ENCODE measurements at regions not wholly inside any gene's neighbourhood (a gene's known extent, or its start where the extent isn't known, plus 50 kb on each side); places are given as distances from the start of the nearest gene placed in this dataset.
A peak's percentile ranks its signal among the peaks of the same experiment; 100 is the strongest.

- Histone ChIP-seq H3K4me1 (ENCODE audit: insufficient read depth, low read length) (peaks cover 63% of the 10 kb centered on the region), H3K79me2 (ENCODE audit: insufficient read depth, low read length) (peaks cover 2% of the 10 kb centered on the region), H3K9me3 (ENCODE audit: low read length) (no peaks in the 10 kb centered on the region), H2AFZ (ENCODE audit: low read length) (no peak overlapping the region), H3K36me3 (replicated peaks in 1 of 2; ENCODE audit: control insufficient read depth in 1 of 2, insufficient read depth in 2 of 2, low read length in 2 of 2) (no peaks in the 10 kb centered on the region), H4K20me1 (ENCODE audit: insufficient read depth, low read length) (no peaks in the 10 kb centered on the region), H3K27me3 (ENCODE audit: control insufficient read depth in 1 of 2, insufficient read depth in 2 of 2, low read length in 2 of 2) (no peaks in the 10 kb centered on the region), H3K4me3 (replicated peaks in 1 of 3; ENCODE audit: insufficient read depth in 1 of 3, low read depth in 2 of 3, low read length in 3 of 3) (peak overlapping the region in 2 of 3 experiments; percentile 9 to 15; a peak in 1 of 6 replicates), H3K27ac (ENCODE audit: extremely low read length, insufficient read depth, low read length) (peak overlapping the region; percentile 54), H3K9ac (ENCODE audit: insufficient read depth, low read depth, low read length) (peak overlapping the region; percentile 37), H3K4me2 (ENCODE audit: low read depth, low read length) (peak overlapping the region; percentile 65)
- ATAC-seq (peak; percentile 43), DNase-seq (ENCODE audit: low spot score) (peak; percentile 84), FAIRE-seq (peak; percentile 71)
- ChIA-PET CTCF (ENCODE audit: low intra/inter-chr PET ratio, low total read pairs) (no interaction called here), POLR2A (interaction anchor here (0.7 to 2.4 kb wide), 11 partner anchors 11 to 434 kb away, joined by 3 to 17 read pairs (median 3); no protein-coding TSS in a partner anchor)
- in situ Hi-C loops (cut with HindIII; ENCODE audit: extremely low pct_ligation_motif_present, low pct_unique_long_range_greater_than_20kb): loop anchor here (25.0 kb wide), 1 partner anchor 361 kb away; no protein-coding TSS in a partner anchor
- intact Hi-C loops (cut with micrococcal nuclease; ENCODE audit: unreplicated experiment): loop anchor here (2.0 kb wide), 1 partner anchor 206 kb away; no protein-coding TSS in a partner anchor
- 3% methylated on average over 5 of the region's 5 CpGs for WGBS (ENCODE audit: low lambda C conversion rate)
- BruUV-seq (replicated peaks): no TSS peak
- no peak for TF ChIP-seq HOXD1 (CRISPR knock-in tag; IDR thresholded peaks at IDR 0.05)
- TF ChIP-seq FUBP1 (CRISPR knock-in tag; IDR thresholded peaks at IDR 0.05; ENCODE audit: borderline replicate concordance): no peak
- no peak for TF ChIP-seq ZUFSP (CRISPR knock-in tag; IDR thresholded peaks at IDR 0.05; ENCODE audit: borderline replicate concordance)
- no peak for TF ChIP-seq TIGD3 (CRISPR knock-in tag; IDR thresholded peaks at IDR 0.05; ENCODE audit: borderline replicate concordance)
- TF ChIP-seq ZHX2 (IDR thresholded peaks at IDR 0.05; ENCODE audit: low read depth): no peak
- no peak; the same call in 1 of the 2 replicates for TF ChIP-seq ZHX2 (CRISPR knock-in tag; IDR thresholded peaks at IDR 0.05; ENCODE audit: borderline replicate concordance)
- peak; percentile 81 for TF ChIP-seq ZNF629 (CRISPR knock-in tag; conservative IDR thresholded peaks at IDR 0.05)
- TF ChIP-seq THAP8 (CRISPR knock-in tag; IDR thresholded peaks at IDR 0.05; ENCODE audit: borderline replicate concordance): no peak
These were observed 243.3 kb upstream of the ANKRD55 start for GRCh38 chr5:56476487-56476856.

Data from HepG2 (cell line).